Testis (tissue), 2 donors: ENCODE measurements at regions not wholly inside any gene's neighbourhood (a gene's known extent, or its start where the extent isn't known, plus 50 kb on each side); places are given as distances from the start of the nearest gene placed in this dataset.

Source experiments
- DNase-seq: peaks from one replicate; pipeline ENCODE4 v3.0.0-alpha.2; 2019
- H3K27ac ChIP-seq, 2 donors: fragments of 200-600 bp; sonication (generic); one replicate each; pipeline ENCODE4 v1.5.1; 2019
- H3K27me3 ChIP-seq: fragments of 200-600 bp; sonication (generic); one replicate; pipeline ENCODE4 v1.5.1; 2019
- H3K36me3 ChIP-seq: fragments of 200-600 bp; sonication (generic); one replicate; pipeline ENCODE4 v1.5.1; 2017; ENCODE audit warnings: low read depth; ENCODE audit errors: missing control alignments
- H3K4me1 ChIP-seq: fragments of 200-600 bp; sonication (generic); one replicate; pipeline ENCODE4 v1.5.1; 2019
- H3K4me3 ChIP-seq, 2 donors: fragments of 200-600 bp; sonication (generic); one replicate each; pipeline ENCODE4 v1.5.1; 2017 to 2019
- H3K9me3 ChIP-seq: fragments of 200-600 bp; sonication (generic); one replicate; pipeline ENCODE4 v1.5.1; 2017
- CTCF ChIP-seq, 3 experiments: fragments of 450-650 bp in 2 of 3; fragments of 200-600 bp in 1 of 3; sonication (generic) in 1 of 3; IDR thresholded peaks; one replicate each; pipeline ENCODE4 v1.5.1; 2016 to 2019; ENCODE audit warnings: antibody characterized with exemption in 3 of 3, mild to moderate bottlenecking in 2 of 3, moderate library complexity in 1 of 3
- POLR2A ChIP-seq: fragments of 450-650 bp; IDR thresholded peaks from one replicate; pipeline ENCODE4 v1.6.1; 2017; ENCODE audit warnings: antibody characterized with exemption, mild to moderate bottlenecking, moderate library complexity
- WGBS, 2 donors: methylation state at CpG; one replicate each; pipeline ENCODE4 v1.1.5; 2018; 5-methylcytosine and 5-hydroxymethylcytosine counted together
- intact Hi-C: fragments of 100-400 bp; cut with DNase I; formaldehyde crosslinking; loops from one replicate; pipeline ENCODE4 v1.15.1; 2023; ENCODE audit warnings: low total_unique reads

GRCh38 chr1:29391362-29391880 is 155.1 kb downstream of the PTPRU start:
- WGBS, 2 donors: 65% methylated on average over 5 of the region's 5 CpGs
- H3K27ac ChIP-seq: no peak overlapping the region
- no peak overlapping the region for H3K4me3 ChIP-seq
- H3K27me3 ChIP-seq: no peaks in the 10 kb centered on the region
- DNase-seq: peak; percentile 6
- no peaks in the 10 kb centered on the region for H3K9me3 ChIP-seq
- H3K36me3 ChIP-seq: no peaks in the 10 kb centered on the region
- TF ChIP-seq POLR2A: no peak
- TF ChIP-seq CTCF (IDR thresholded peaks at IDR 0.05): no peak
- intact Hi-C loops: no loop called here
- no peaks in the 10 kb centered on the region for H3K4me1 ChIP-seq

GRCh38 chr1:29390491-29391361 is 154.4 kb downstream of the PTPRU start:
- no peak for DNase-seq
- H3K9me3 ChIP-seq: no peaks in the 10 kb centered on the region
- no peak overlapping the region for H3K27ac ChIP-seq
- WGBS, 2 donors: 47 to 61% methylated on average over 7 to 16 of the region's 16 CpGs
- H3K27me3 ChIP-seq: no peaks in the 10 kb centered on the region
- no peaks in the 10 kb centered on the region for H3K36me3 ChIP-seq
- H3K4me1 ChIP-seq: no peaks in the 10 kb centered on the region
- TF ChIP-seq CTCF (IDR thresholded peaks at IDR 0.05) (no peak), POLR2A (no peak)
- intact Hi-C loops: no loop called here
- H3K4me3 ChIP-seq: no peak overlapping the region

- Histone ChIP-seq H3K9me3 (no peaks in the 10 kb centered on the region), H3K4me3 (no peak overlapping the region), H3K4me1 (no peaks in the 10 kb centered on the region), H3K27me3 (no peaks in the 10 kb centered on the region), H3K27ac (no peak overlapping the region), H3K36me3 (no peaks in the 10 kb centered on the region)
- TF ChIP-seq CTCF (IDR thresholded peaks at IDR 0.05) (no peak), POLR2A (no peak)
- 53 to 56% methylated on average over 3 of the region's 3 CpGs for WGBS, 2 donors
- intact Hi-C loops: no loop called here
- no peak for DNase-seq
Measured at GRCh38 chr1:29390075-29390474, 153.8 kb downstream of the PTPRU start.

- no peaks in the 10 kb centered on the region for H3K4me1 ChIP-seq
- TF ChIP-seq CTCF (IDR thresholded peaks at IDR 0.05): no peak
- no peak for TF ChIP-seq POLR2A
- 70 to 75% methylated on average over 2 of the region's 2 CpGs for WGBS, 2 donors
- peak; percentile 9 for DNase-seq
- no peaks in the 10 kb centered on the region for H3K36me3 ChIP-seq
- H3K4me3 ChIP-seq: no peak overlapping the region
- intact Hi-C loops: no loop called here
- H3K27ac ChIP-seq: no peak overlapping the region
- H3K27me3 ChIP-seq: no peaks in the 10 kb centered on the region
- no peaks in the 10 kb centered on the region for H3K9me3 ChIP-seq
Measured at GRCh38 chr1:29389533-29390041, 153.3 kb downstream of the PTPRU start.
